Caco-2 (cell line): ENCODE measurements at regions not wholly inside any gene's neighbourhood (a gene's known extent, or its start where the extent isn't known, plus 50 kb on each side); places are given as distances from the start of the nearest gene placed in this dataset.

ENCODE experiments used
- BruUV-seq: library from RNA; stranded (reverse); fragments of 400-500 nt; replicated peaks from 2 replicates; lab custom pipeline; 2021; lab: Mats Ljungman, UMichigan
- CTCF ChIA-PET: fragments of 300-600 bp; sonication (Branson Sonifier 250); formaldehyde crosslinking; loops from one replicate; lab custom pipeline; 2022; ENCODE audit warnings: antibody characterized with exemption; lab: Charles Lee
- POLR2A ChIA-PET: fragments of 300-600 bp; sonication (Branson Sonifier 250); formaldehyde crosslinking; loops from one replicate; lab custom pipeline; 2022; ENCODE audit warnings: antibody characterized with exemption; lab: Charles Lee
- DNase-seq, 2 experiments: peaks; one replicate each; pipeline versions ENCODE4 v3.0.0 to v3.0.0-alpha.2; 2020 to 2022
- H3K27me3 ChIP-seq: replicated peaks from 2 replicates; pipeline ENCODE4 v1.6.0; 2011; ENCODE audit warnings: low read length; ENCODE audit not compliant: control insufficient read depth, insufficient read depth
- H3K36me3 ChIP-seq: 2 replicates; pipeline ENCODE4 v1.5.1; 2011; ENCODE audit warnings: low read length; ENCODE audit not compliant: control insufficient read depth, insufficient read depth
- H3K4me1 ChIP-seq: fragments of 250-450 bp; sonication (Bioruptor Pico); 2 replicates; pipeline ENCODE4 v1.5.1; 2020; ENCODE audit warnings: mild to moderate bottlenecking
- H3K4me3 ChIP-seq: 2 replicates; pipeline ENCODE4 v1.5.1; 2011; ENCODE audit warnings: low read depth, mild to moderate bottlenecking, control low read depth, low read length
- H3K9me3 ChIP-seq: fragments of 250-450 bp; sonication (Bioruptor Pico); 2 replicates; pipeline ENCODE4 v1.5.1; 2020; ENCODE audit warnings: mild to moderate bottlenecking, moderate library complexity
- H3K27ac Mint-ChIP-seq: one replicate; pipeline ENCODE4 v1.8.0; 2022; ENCODE audit warnings: mixed read lengths; ENCODE audit not compliant: unreplicated experiment
- H3K27me3 Mint-ChIP-seq: one replicate; pipeline ENCODE4 v1.8.0; 2022; ENCODE audit warnings: mixed read lengths; ENCODE audit not compliant: insufficient read depth, unreplicated experiment
- H3K36me3 Mint-ChIP-seq: one replicate; pipeline ENCODE4 v1.8.0; 2022; ENCODE audit warnings: mild to moderate bottlenecking, mixed read lengths; ENCODE audit not compliant: insufficient read depth, unreplicated experiment
- H3K4me1 Mint-ChIP-seq: one replicate; pipeline ENCODE4 v1.8.0; 2022; ENCODE audit warnings: low read depth, mixed read lengths; ENCODE audit not compliant: unreplicated experiment
- H3K4me3 Mint-ChIP-seq: one replicate; pipeline ENCODE4 v1.8.0; 2022; ENCODE audit warnings: mild to moderate bottlenecking, moderate library complexity, mixed read lengths; ENCODE audit not compliant: unreplicated experiment
- H3K9me3 Mint-ChIP-seq: one replicate; pipeline ENCODE4 v1.8.0; 2022; ENCODE audit warnings: mixed read lengths; ENCODE audit not compliant: unreplicated experiment
- CTCF ChIP-seq, 2 experiments: fragments of 200-600 bp in 1 of 2; IDR thresholded peaks; 1 replicate in 1 of 2; 2 replicates in 1 of 2; pipeline versions ENCODE4 v1.5.1 to v1.8.0; 2011 to 2022; ENCODE audit warnings: antibody characterized with exemption in 1 of 2, control low read depth in 1 of 2, inconsistent platforms in 1 of 2, low read depth in 1 of 2, low read length in 1 of 2, mild to moderate bottlenecking in 1 of 2, moderate library complexity in 1 of 2; ENCODE audit not compliant: insufficient read depth in 1 of 2, severe bottlenecking in 1 of 2, unreplicated experiment in 1 of 2
- intact Hi-C: fragments of 100-400 bp; cut with micrococcal nuclease; formaldehyde crosslinking; loops from one replicate; pipeline ENCODE4 v1.10.0; 2022; ENCODE audit not compliant: unreplicated experiment

- Mint-ChIP-seq H3K9me3 (no peaks in the 10 kb centered on the region), H3K27ac (no peak overlapping the region), H3K27me3 (peaks cover 12% of the 10 kb centered on the region), H3K4me3 (no peak overlapping the region), H3K36me3 (no peaks in the 10 kb centered on the region), H3K4me1 (no peaks in the 10 kb centered on the region)
- Histone ChIP-seq H3K9me3 (no peaks in the 10 kb centered on the region), H3K4me1 (no peaks in the 10 kb centered on the region), H3K4me3 (no peak overlapping the region), H3K36me3 (no peaks in the 10 kb centered on the region), H3K27me3 (no peaks in the 10 kb centered on the region)
- intact Hi-C loops, result no loop called here
- POLR2A ChIA-PET, result no interaction called here
- no peak for DNase-seq
- no TSS peak for BruUV-seq
- CTCF ChIA-PET, result no interaction called here
- TF ChIP-seq CTCF (IDR thresholded peaks at IDR 0.05; ENCODE audit: insufficient read depth in 1 of 2, low read depth in 1 of 2, low read length in 1 of 2, severe bottlenecking in 1 of 2, unreplicated experiment in 1 of 2), result no peak
Observed at GRCh38 chr17:27083408-27084185, 210.3 kb upstream of the WSB1 start.

GRCh38 chr17:27085517-27085916, 208.4 kb upstream of the WSB1 start:
- no peak overlapping the region for H3K4me3 ChIP-seq
- BruUV-seq, result no TSS peak
- H3K4me1 ChIP-seq, result no peaks in the 10 kb centered on the region
- intact Hi-C loops, result loop anchor here (5.0 kb wide), 1 partner anchor 33 kb away; no protein-coding TSS in a partner anchor
- Mint-ChIP-seq H3K27ac (no peak overlapping the region), H3K9me3 (no peaks in the 10 kb centered on the region), H3K27me3 (peaks cover 15% of the 10 kb centered on the region), H3K4me3 (no peak overlapping the region), H3K36me3 (peaks cover 10% of the 10 kb centered on the region), H3K4me1 (no peaks in the 10 kb centered on the region)
- CTCF ChIA-PET, result no interaction called here
- H3K36me3 ChIP-seq, result no peaks in the 10 kb centered on the region
- TF ChIP-seq CTCF (IDR thresholded peaks at IDR 0.05; ENCODE audit: insufficient read depth in 1 of 2, low read depth in 1 of 2, low read length in 1 of 2, severe bottlenecking in 1 of 2, unreplicated experiment in 1 of 2), result no peak
- no peaks in the 10 kb centered on the region for H3K27me3 ChIP-seq
- POLR2A ChIA-PET, result no interaction called here
- no peaks in the 10 kb centered on the region for H3K9me3 ChIP-seq
- no peak for DNase-seq

GRCh38 chr17:27086526-27086925, 207.4 kb upstream of the WSB1 start:
- Mint-ChIP-seq H3K36me3 (peaks cover 17% of the 10 kb centered on the region), H3K27me3 (peaks cover 15% of the 10 kb centered on the region), H3K4me1 (no peaks in the 10 kb centered on the region), H3K27ac (no peak overlapping the region), H3K9me3 (no peaks in the 10 kb centered on the region), H3K4me3 (no peak overlapping the region)
- TF ChIP-seq CTCF (IDR thresholded peaks at IDR 0.05; ENCODE audit: insufficient read depth in 1 of 2, low read depth in 1 of 2, low read length in 1 of 2, severe bottlenecking in 1 of 2, unreplicated experiment in 1 of 2), result no peak
- BruUV-seq, result no TSS peak
- no peaks in the 10 kb centered on the region for H3K4me1 ChIP-seq
- H3K36me3 ChIP-seq, result no peaks in the 10 kb centered on the region
- intact Hi-C loops, result loop anchor here (5.0 kb wide), 1 partner anchor 34 kb away; no protein-coding TSS in a partner anchor
- POLR2A ChIA-PET, result no interaction called here
- no peak for DNase-seq
- CTCF ChIA-PET, result no interaction called here
- H3K27me3 ChIP-seq, result no peaks in the 10 kb centered on the region
- H3K4me3 ChIP-seq, result no peak overlapping the region
- H3K9me3 ChIP-seq, result no peaks in the 10 kb centered on the region
